SJSA1 (cell line): ENCODE measurements at regions not wholly inside any gene's neighbourhood (a gene's known extent, or its start where the extent isn't known, plus 50 kb on each side); places are given as distances from the start of the nearest gene placed in this dataset.
"Not testable (repeated sequence)": the region's sequence is repeated elsewhere in the genome, so short reads cannot be mapped to it uniquely, and the experiment has no call there.

ENCODE experiments used
- DNase-seq, 2 experiments: peaks; one replicate each; pipeline ENCODE4 v3.0.0-alpha.2; 2015 to 2020; ENCODE audit warnings: low spot score in 2 of 2, low read depth in 1 of 2
- H3K27ac ChIP-seq: fragments of 250-450 bp; sonication (Bioruptor Pico); 2 replicates; pipeline ENCODE4 v1.5.1; 2020; ENCODE audit warnings: mild to moderate bottlenecking, moderate library complexity
- H3K27me3 ChIP-seq: fragments of 250-450 bp; sonication (Bioruptor Pico); replicated peaks from 2 replicates; pipeline ENCODE4 v1.5.1; 2020; ENCODE audit warnings: mild to moderate bottlenecking, moderate library complexity
- H3K36me3 ChIP-seq: fragments of 250-450 bp; sonication (Bioruptor Pico); 2 replicates; pipeline ENCODE4 v1.5.1; 2020; ENCODE audit warnings: mild to moderate bottlenecking
- H3K4me1 ChIP-seq: fragments of 250-450 bp; sonication (Bioruptor Pico); replicated peaks from 2 replicates; pipeline ENCODE4 v1.6.1; 2021; ENCODE audit warnings: mild to moderate bottlenecking
- H3K4me3 ChIP-seq: fragments of 250-450 bp; sonication (Bioruptor Pico); 2 replicates; pipeline ENCODE4 v1.5.1; 2020; ENCODE audit warnings: mild to moderate bottlenecking
- H3K9me3 ChIP-seq: fragments of 250-450 bp; sonication (Bioruptor Pico); replicated peaks from 2 replicates; pipeline ENCODE4 v1.5.1; 2020; ENCODE audit warnings: mild to moderate bottlenecking

DNA sequence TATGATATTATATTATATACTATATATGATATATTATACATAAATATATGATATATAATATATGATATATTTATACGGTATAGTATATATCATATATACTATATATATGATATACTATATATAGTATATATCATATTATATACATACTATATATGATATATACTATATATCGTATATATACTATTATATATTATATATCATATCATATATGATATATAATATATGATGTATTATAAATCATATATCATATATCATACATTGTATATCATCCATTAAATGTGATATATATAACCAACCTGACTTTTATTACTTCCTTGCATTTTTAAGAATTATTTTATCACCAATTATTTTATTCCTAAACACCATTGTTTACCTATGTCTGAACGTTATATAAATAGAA is 146.6 kb upstream of the PRSS16 start:
- no peak for DNase-seq
- Histone ChIP-seq H3K4me3 (no peak overlapping the region), H3K9me3 (no peaks in the 10 kb centered on the region), H3K27me3 (no peaks in the 10 kb centered on the region), H3K36me3 (no peaks in the 10 kb centered on the region), H3K27ac (no peak overlapping the region), H3K4me1 (no peaks in the 10 kb centered on the region)

DNA sequence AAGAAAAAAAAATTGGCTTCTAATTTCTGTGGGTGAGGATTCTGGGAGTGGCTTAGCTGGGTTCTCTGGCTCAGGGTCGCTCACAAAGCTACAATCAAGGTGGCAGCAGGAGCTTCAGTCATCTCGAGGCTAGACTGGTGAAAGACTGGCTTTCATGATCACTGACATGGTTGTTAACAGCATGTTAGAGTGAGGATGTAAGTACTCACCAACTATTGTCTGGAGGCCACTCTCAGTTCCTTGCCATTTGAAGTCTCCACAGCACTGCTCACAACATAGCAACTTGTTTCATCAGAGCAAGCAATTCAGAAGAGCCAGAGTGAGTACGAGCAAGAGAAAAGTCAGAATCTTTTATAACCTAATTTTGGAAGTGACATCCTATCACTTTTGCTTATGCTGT is 145.7 kb upstream of the PRSS16 start:
- H3K36me3 ChIP-seq, result no peaks in the 10 kb centered on the region
- H3K9me3 ChIP-seq, result no peaks in the 10 kb centered on the region
- no peaks in the 10 kb centered on the region for H3K4me1 ChIP-seq
- no peak overlapping the region for H3K4me3 ChIP-seq
- no peaks in the 10 kb centered on the region for H3K27me3 ChIP-seq
- DNase-seq, result no peak
- no peak overlapping the region for H3K27ac ChIP-seq

DNA sequence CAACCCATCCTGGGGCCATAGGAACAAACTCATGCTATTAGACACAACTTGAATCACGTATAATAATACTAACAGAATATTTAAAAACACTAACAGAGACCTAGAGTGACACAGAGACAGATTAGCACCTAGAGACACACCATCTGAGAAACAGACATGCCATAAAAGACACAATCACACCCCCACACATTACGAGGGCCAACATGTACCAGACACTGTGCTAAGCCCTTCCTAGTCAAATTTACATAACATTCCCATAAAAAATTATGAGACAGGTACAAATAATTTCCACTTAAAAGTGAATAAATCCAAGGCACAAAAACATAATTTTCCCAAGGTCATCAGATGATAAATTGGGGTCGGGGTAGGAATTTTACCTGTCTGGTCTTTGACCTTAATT is 141.1 kb upstream of the PRSS16 start:
- H3K9me3 ChIP-seq, result no peaks in the 10 kb centered on the region
- H3K4me3 ChIP-seq, result no peak overlapping the region
- DNase-seq, result no peak
- no peaks in the 10 kb centered on the region for H3K4me1 ChIP-seq
- no peaks in the 10 kb centered on the region for H3K27me3 ChIP-seq
- no peaks in the 10 kb centered on the region for H3K36me3 ChIP-seq
- no peak overlapping the region for H3K27ac ChIP-seq

DNA sequence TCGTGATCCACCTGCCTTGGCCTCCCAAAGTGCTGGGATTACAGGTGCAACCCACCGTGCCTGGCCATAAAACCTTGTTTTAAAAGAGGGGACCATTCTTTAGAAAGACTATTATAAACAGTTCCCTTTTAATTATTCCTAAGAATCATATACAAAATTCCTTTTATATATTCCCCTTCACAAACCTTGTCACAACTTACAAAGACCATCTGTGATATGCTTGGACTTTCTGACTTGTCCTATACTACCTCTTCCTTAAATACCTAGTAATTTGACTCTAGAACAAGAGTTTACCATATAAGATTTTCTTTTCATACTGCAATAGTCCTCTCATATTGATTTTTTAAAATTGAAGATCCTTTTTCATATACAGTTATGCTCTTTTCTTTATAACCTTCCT is 135.8 kb upstream of the PRSS16 start:
- H3K36me3 ChIP-seq, result no peaks in the 10 kb centered on the region
- H3K9me3 ChIP-seq, result peaks cover 7% of the 10 kb centered on the region; the same call in 1 of the 2 replicates
- no peak overlapping the region for H3K4me3 ChIP-seq
- H3K27me3 ChIP-seq, result no peaks in the 10 kb centered on the region
- H3K4me1 ChIP-seq, result no peaks in the 10 kb centered on the region
- H3K27ac ChIP-seq, result no peak overlapping the region
- no peak for DNase-seq

DNA sequence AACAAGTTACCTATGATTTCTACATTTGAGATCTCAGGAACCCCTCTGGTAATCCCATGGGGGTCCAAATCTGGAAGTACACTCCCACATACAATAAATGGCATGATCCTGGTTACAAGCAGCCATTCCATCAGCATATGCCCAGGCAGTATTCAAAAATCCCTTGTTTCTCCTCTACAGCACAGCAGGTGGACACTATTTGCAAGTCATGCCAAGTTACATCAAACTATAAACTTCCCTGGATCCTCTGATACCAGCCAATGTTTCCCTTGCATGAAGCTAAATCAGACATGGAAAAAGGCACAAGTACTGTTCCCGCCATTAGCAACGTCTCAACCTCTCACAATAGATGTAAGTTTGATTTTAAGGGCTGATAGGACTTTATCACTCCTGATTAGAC is 134.5 kb upstream of the PRSS16 start:
- H3K4me1 ChIP-seq, result no peaks in the 10 kb centered on the region
- H3K27ac ChIP-seq, result no peak overlapping the region
- H3K9me3 ChIP-seq, result peaks cover 7% of the 10 kb centered on the region; the same call in 1 of the 2 replicates
- no peaks in the 10 kb centered on the region for H3K36me3 ChIP-seq
- no peak for DNase-seq
- H3K27me3 ChIP-seq, result no peaks in the 10 kb centered on the region
- no peak overlapping the region for H3K4me3 ChIP-seq

DNA sequence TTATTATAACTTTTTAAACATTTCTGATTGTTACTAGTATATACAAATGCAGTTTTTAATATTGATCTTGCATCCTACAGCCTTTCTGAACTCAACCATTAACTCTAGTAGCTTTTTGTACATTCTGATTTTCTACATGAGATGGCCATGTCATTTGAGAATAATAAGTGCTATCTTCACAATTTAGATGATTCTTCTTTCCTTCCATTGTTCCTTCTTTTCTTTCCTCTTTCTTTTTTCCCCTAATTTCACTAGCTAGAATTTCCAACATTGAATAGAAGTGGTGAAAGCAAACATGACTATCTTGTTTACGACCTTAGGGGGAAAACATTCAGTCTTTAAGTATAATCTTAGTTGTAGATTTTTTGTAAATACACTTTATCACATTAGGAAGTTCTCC is 128.2 kb upstream of the PRSS16 start:
- Histone ChIP-seq H3K4me3 (no peak overlapping the region), H3K36me3 (0 out of 2 replicates have a peak, but pooled peaks cover 5% of the 10 kb centered on the region), H3K27ac (no peak overlapping the region), H3K27me3 (no peaks in the 10 kb centered on the region), H3K9me3 (no peaks in the 10 kb centered on the region; the same call in 1 of the 2 replicates), H3K4me1 (no peaks in the 10 kb centered on the region)
- no peak for DNase-seq

DNA sequence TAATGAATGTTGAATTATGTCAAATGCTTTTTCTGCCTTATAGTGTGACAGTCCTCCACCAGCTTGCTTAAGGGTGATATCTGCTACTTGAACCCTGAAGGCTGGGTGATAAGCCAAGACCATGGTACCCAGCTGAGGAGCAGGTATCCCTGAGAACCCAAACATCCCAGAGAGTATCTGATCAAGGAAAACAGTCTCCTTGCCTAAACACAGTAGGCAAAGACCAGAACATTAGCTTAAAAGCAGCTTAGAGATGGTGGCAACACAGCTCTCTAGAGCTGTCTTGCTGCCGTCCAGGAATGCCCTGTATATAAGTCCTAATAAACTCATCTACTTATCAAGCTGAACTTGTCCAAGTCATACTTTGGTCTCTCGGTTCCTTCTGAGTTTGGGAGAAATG is 127.7 kb upstream of the PRSS16 start:
- Histone ChIP-seq H3K27me3 (no peaks in the 10 kb centered on the region), H3K9me3 (no peaks in the 10 kb centered on the region; the same call in 1 of the 2 replicates), H3K4me1 (no peaks in the 10 kb centered on the region), H3K36me3 (0 out of 2 replicates have a peak, but pooled peaks cover 7% of the 10 kb centered on the region), H3K27ac (no peak overlapping the region), H3K4me3 (no peak overlapping the region)
- no peak for DNase-seq

DNA sequence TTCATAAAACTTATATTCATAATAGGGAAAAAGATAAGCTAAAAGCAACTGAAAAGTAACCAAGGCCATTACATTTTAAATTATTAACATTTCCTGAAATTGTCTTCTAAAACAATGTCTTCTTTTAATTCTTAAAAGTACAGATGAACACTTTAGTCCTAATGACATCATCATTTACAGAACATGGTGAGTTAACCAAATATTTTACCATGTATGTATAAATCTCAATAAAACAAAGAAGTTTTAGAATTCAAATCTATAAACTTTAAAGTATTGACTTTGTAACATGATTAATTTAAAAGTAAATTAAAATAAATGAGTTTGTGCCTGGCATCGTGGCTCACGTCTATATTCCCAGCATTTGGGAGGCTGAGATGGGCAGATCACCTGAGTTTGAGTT is 125.9 kb upstream of the PRSS16 start:
- no peaks in the 10 kb centered on the region for H3K27me3 ChIP-seq
- DNase-seq, result no peak
- H3K36me3 ChIP-seq, result peaks cover 23% of the 10 kb centered on the region
- H3K4me1 ChIP-seq, result peaks cover 3% of the 10 kb centered on the region; the same call in 1 of the 2 replicates
- no peak overlapping the region for H3K27ac ChIP-seq
- no peaks in the 10 kb centered on the region for H3K9me3 ChIP-seq
- no peak overlapping the region for H3K4me3 ChIP-seq

DNA sequence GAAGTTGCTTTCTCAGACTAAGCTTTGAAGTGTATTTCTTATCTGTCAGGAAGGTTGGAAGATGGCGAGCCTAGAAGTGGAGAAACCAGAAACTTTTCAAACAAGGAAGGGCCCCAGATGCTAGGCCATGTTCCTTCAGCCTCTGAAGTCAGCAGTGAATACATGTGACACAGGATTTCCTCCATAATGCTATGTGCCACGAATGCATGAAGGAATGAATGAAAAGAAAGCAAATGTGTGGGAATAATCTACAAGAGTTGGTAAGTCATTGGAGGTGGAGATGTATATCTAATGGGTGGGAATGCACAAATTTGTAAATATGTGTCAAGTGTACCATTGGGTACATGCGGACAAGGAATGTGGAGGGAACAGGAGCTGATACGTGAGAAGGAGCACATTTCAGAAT is 123.2 kb upstream of the PRSS16 start:
- DNase-seq, result no peak

DNA sequence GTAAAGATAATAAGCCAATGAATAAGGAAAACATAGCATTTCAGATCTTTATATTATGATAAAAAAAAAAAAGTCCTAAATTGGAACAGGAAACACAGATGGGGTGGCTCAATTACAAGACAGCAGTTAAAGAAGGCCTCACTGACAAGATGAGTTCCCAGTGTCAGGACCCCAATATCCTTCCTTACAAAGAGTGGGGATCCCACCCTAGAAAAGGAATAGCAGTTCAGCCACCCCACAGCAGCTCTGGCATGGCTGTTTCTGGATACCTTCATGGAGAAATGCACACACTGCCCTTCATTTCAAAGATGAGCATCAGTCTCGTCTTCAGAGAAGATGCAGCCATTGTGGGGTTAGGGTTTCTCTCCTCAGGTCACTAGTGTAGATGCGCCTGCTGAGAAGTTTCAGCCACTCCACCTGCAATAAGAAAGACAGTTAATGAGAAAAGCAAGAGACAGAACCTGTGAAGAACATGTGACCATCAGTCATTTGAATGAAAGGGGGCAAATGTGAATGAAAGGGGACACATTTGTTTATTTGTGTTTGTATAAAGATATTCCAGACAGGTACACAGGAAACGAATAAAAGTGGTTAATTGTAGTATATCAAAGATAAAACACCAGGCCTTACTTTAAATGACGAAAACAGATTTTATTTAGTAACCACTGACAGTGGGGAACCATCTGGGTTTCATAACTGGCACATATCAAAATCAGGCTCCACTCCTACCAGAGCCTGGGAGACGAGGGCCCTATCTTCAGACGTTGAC is 121.3 kb upstream of the PRSS16 start:
- Histone ChIP-seq H3K4me3 (no peak overlapping the region), H3K27ac (peak overlapping the region; percentile 20)

More for the DNA sequence above, 123.2 kb upstream of the PRSS16 start:
- Histone ChIP-seq H3K4me1 (peaks cover 19% of the 10 kb centered on the region), H3K9me3 (no peaks in the 10 kb centered on the region), H3K27me3 (no peaks in the 10 kb centered on the region), H3K36me3 (peaks cover 23% of the 10 kb centered on the region), H3K4me3 (no peak overlapping the region), H3K27ac (no peak overlapping the region)

DNA sequence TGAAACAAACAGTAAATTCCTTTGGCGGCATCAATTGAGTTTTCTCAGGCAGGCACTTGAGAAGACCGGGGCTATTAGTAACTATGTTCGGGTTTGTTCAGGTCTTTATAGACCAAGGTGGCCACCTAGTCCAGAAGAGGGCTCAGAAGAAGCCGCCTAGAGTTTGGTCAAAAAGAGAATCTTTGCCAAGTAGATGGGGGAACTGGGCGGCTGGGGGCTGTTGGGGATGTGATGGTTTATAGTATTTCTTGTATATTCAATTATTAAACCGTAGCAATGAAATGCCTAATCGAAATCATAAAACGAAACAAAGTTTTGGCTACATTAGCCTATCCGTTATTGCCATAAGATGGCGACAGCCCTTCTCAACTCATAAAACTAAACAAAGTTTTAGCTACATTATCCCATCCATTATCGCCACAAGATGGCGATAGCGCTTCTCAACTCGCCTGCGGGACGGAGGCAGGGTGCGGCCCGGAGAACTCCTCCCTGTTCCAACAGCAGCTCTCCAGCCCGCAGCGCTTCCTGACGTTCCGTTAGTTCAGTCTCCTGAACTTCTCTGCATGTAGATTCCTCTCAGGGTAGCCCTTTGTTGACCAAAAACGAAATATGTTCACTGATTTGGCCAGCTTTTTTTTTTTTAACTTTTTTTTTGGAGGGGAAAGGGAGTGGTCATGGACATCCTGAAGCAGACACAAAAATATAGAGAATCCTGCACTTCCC is 120.5 kb upstream of the PRSS16 start:
- peak overlapping the region; percentile 14; the same call in 1 of the 2 replicates for H3K4me3 ChIP-seq
- no peaks in the 10 kb centered on the region for H3K9me3 ChIP-seq
- H3K36me3 ChIP-seq, result peaks cover 23% of the 10 kb centered on the region
- peak; percentile 90 for DNase-seq
- peaks cover 40% of the 10 kb centered on the region for H3K4me1 ChIP-seq
- peak overlapping the region; percentile 20 for H3K27ac ChIP-seq
- no peaks in the 10 kb centered on the region for H3K27me3 ChIP-seq

More for the DNA sequence above, 121.3 kb upstream of the PRSS16 start:
- H3K9me3 ChIP-seq, result no peaks in the 10 kb centered on the region
- peaks cover 23% of the 10 kb centered on the region for H3K36me3 ChIP-seq
- no peaks in the 10 kb centered on the region for H3K27me3 ChIP-seq
- no peak for DNase-seq
- peaks cover 39% of the 10 kb centered on the region for H3K4me1 ChIP-seq

DNA sequence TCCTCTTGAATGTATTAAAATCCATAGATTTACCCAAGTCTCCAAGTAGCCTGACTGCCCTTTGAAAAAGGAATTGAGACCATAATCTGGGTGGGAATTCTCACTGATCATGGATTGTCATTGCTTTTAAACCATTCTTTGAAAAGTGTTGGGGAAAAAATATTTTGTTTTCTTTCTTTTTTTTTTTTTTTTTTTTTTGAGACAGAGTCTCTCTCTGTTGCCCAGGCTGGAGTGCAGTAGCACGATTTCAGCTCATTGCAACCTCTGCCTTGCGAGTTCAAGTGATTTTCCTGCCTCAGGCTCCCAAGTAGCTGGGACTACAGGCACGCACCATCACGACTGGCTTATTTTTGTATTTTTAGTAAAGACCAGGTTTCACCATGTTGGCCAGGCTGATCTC is 119.6 kb upstream of the PRSS16 start:
- not testable (repeated sequence) for DNase-seq, H3K9me3 ChIP-seq, H3K4me3 ChIP-seq, H3K27me3 ChIP-seq
- Histone ChIP-seq H3K27ac (peak overlapping the region; percentile 20; the same call in 1 of the 2 replicates), H3K36me3 (peaks cover 19% of the 10 kb centered on the region), H3K4me1 (peaks cover 40% of the 10 kb centered on the region)

DNA sequence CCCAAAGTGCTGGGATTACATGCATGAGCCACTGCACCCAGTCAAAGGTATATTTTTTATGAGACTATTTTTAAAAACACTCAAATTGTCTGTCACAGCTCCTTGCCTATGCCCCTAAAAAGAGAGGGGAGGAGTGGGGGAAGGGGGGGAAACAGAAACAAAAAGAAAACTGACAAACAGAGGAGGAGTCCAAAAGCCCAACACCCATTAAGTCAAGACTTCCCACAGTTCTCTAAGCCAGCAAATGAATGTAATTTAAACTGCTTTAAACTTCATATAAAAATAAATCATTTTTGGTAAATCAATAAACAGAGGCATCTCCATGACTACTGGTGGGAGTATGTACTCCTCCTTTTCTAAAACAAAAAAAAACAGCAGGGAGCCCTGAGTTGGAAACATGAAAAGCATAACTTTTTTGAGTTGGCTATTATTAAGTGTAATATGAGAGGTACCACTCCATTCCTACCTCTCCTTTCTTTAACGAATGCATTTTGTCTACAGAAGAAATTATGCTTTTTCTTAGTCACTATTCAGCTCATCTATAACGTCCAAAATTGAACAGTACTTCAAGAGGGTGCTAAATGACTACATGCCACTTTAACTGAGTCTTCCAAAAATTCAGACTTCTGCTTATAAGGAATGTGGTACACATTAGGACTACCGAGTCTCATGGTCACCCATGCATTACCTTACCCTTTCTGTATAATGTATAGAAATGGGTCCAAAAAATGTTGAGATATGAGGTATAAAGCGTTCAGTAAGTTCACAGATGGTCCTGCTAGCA is 119.0 kb upstream of the PRSS16 start:
- Histone ChIP-seq H3K27ac (no peak overlapping the region), H3K36me3 (peaks cover 19% of the 10 kb centered on the region), H3K4me1 (peaks cover 40% of the 10 kb centered on the region), H3K27me3 (no peaks in the 10 kb centered on the region), H3K4me3 (no peak overlapping the region), H3K9me3 (no peaks in the 10 kb centered on the region)
- DNase-seq, result no peak
